GM18511 (cell line): ENCODE measurements at regions not wholly inside any gene's neighbourhood (a gene's known extent, or its start where the extent isn't known, plus 50 kb on each side); places are given as distances from the start of the nearest gene placed in this dataset.
"Not testable (repeated sequence)": the region's sequence is repeated elsewhere in the genome, so short reads cannot be mapped to it uniquely, and the experiment has no call there.

Experiments used
- ATAC-seq: cut with Tn5 transposase; IDR thresholded peaks from one replicate; pipeline ENCODE4 v1.9.1; 2021; ENCODE audit warnings: mild to moderate bottlenecking, moderate library complexity; ENCODE audit not compliant: unreplicated experiment

- no peak for ATAC-seq
These were observed 606.1 kb upstream of the CPEB2 start for GRCh38 chr4:14396183-14396582.

- no peak for ATAC-seq
These were observed 602.4 kb upstream of the CPEB2 start for GRCh38 chr4:14399848-14400247.

GRCh38 chr4:14400307-14400706, 602.0 kb upstream of the CPEB2 start:
- no peak for ATAC-seq

GRCh38 chr4:14403132-14403531, 599.1 kb upstream of the CPEB2 start:
- ATAC-seq, result no peak

- ATAC-seq, result no peak
These were observed 597.6 kb upstream of the CPEB2 start for GRCh38 chr4:14404730-14405129.

GRCh38 chr4:14410516-14410915, 591.8 kb upstream of the CPEB2 start:
- ATAC-seq, result no peak

GRCh38 chr4:14415146-14415545, 587.1 kb upstream of the CPEB2 start:
- no peak for ATAC-seq

- ATAC-seq, result no peak
These were observed 582.8 kb upstream of the CPEB2 start for GRCh38 chr4:14419516-14419915.

GRCh38 chr4:14426297-14426696, 576.0 kb upstream of the CPEB2 start:
- ATAC-seq, result not testable (repeated sequence)

- ATAC-seq, result no peak
These were observed 574.2 kb upstream of the CPEB2 start for GRCh38 chr4:14428125-14428524.

- peak; percentile 77 for ATAC-seq
These were observed 570.8 kb upstream of the CPEB2 start for GRCh38 chr4:14431155-14432134.

GRCh38 chr4:14434483-14434882, 567.8 kb upstream of the CPEB2 start:
- ATAC-seq, result no peak

GRCh38 chr4:14434916-14435315, 567.4 kb upstream of the CPEB2 start:
- ATAC-seq, result no peak

- ATAC-seq, result no peak
These were observed 560.7 kb upstream of the CPEB2 start for GRCh38 chr4:14441561-14441960.

GRCh38 chr4:14445882-14446281, 556.4 kb upstream of the CPEB2 start:
- ATAC-seq, result no peak

- ATAC-seq, result no peak
These were observed 556.0 kb upstream of the CPEB2 start for GRCh38 chr4:14446311-14446710.

GRCh38 chr4:14446904-14447303, 555.4 kb upstream of the CPEB2 start:
- ATAC-seq, result no peak

- no peak for ATAC-seq
These were observed 553.0 kb upstream of the CPEB2 start for GRCh38 chr4:14449308-14449707.

- ATAC-seq, result no peak
These were observed 550.3 kb upstream of the CPEB2 start for GRCh38 chr4:14452001-14452400.

- ATAC-seq, result no peak
These were observed 549.5 kb upstream of the CPEB2 start for GRCh38 chr4:14452764-14453163.

- ATAC-seq, result no peak
These were observed 543.8 kb upstream of the CPEB2 start for GRCh38 chr4:14458463-14458862.

- ATAC-seq, result no peak
These were observed 537.2 kb upstream of the CPEB2 start for GRCh38 chr4:14465057-14465456.

GRCh38 chr4:14465507-14465906, 536.8 kb upstream of the CPEB2 start:
- no peak for ATAC-seq
